HL-60/S4 treated with retinoic acid at 250 ng/mL for 4 days and 3 days (cell line): ENCODE measurements at regions not wholly inside any gene's neighbourhood (a gene's known extent, or its start where the extent isn't known, plus 50 kb on each side); places are given as distances from the start of the nearest gene placed in this dataset.
"Not testable (repeated sequence)": the region's sequence is repeated elsewhere in the genome, so short reads cannot be mapped to it uniquely, and the experiment has no call there.

Source experiments
- in situ Hi-C: fragments of 300-500 bp; cut with MboI; formaldehyde crosslinking; loops from 2 replicates; pipeline ENCODE4 v1.7.0; 2022; ENCODE audit warnings: low sequenced_read_pairs

- in situ Hi-C loops: loop anchor here (10.0 kb wide), 1 partner anchor 216 kb away; no protein-coding TSS in a partner anchor
Observed at GRCh38 chr3:193040836-193041672, 123.4 kb upstream of the MB21D2 start.

- in situ Hi-C loops: loop anchor here (10.0 kb wide), 1 partner anchor 222 kb away; no protein-coding TSS in a partner anchor
Observed at GRCh38 chr3:193046371-193046770, 128.7 kb upstream of the MB21D2 start.

GRCh38 chr3:193047461-193047860, 129.8 kb upstream of the MB21D2 start:
- in situ Hi-C loops: loop anchor here (10.0 kb wide), 1 partner anchor 223 kb away; no protein-coding TSS in a partner anchor

GRCh38 chr3:193048127-193048526, 130.5 kb upstream of the MB21D2 start:
- in situ Hi-C loops: loop anchor here (10.0 kb wide), 1 partner anchor 223 kb away; no protein-coding TSS in a partner anchor

GRCh38 chr3:193049935-193050334, 132.3 kb upstream of the MB21D2 start:
- in situ Hi-C loops: loop anchor here (10.0 kb wide), 1 partner anchor 225 kb away; no protein-coding TSS in a partner anchor

GRCh38 chr3:193051314-193051713, 133.7 kb upstream of the MB21D2 start:
- in situ Hi-C loops: no loop called here

GRCh38 chr3:193052354-193053045, 134.8 kb upstream of the MB21D2 start:
- in situ Hi-C loops: no loop called here

- in situ Hi-C loops: no loop called here
Observed at GRCh38 chr3:193053046-193053435, 135.4 kb upstream of the MB21D2 start.

- in situ Hi-C loops: no loop called here
Observed at GRCh38 chr3:193055352-193055751, 137.7 kb upstream of the MB21D2 start.

- in situ Hi-C loops: no loop called here
Observed at GRCh38 chr3:193057616-193058015, 140.0 kb upstream of the MB21D2 start.

GRCh38 chr3:193060748-193061546, 143.3 kb upstream of the MB21D2 start:
- in situ Hi-C loops: no loop called here

- in situ Hi-C loops: no loop called here
Observed at GRCh38 chr3:193068365-193068764, 150.7 kb upstream of the MB21D2 start.

GRCh38 chr3:193069732-193070131, 152.1 kb upstream of the MB21D2 start:
- in situ Hi-C loops: not testable (repeated sequence)

- in situ Hi-C loops: no loop called here
Observed at GRCh38 chr3:193078996-193079753, 161.5 kb upstream of the MB21D2 start.

- in situ Hi-C loops: no loop called here
Observed at GRCh38 chr3:193080821-193081365, 160.1 kb upstream of the PLAAT1 start.

GRCh38 chr3:193085655-193086054, 155.4 kb upstream of the PLAAT1 start:
- in situ Hi-C loops: no loop called here

- in situ Hi-C loops: no loop called here
Observed at GRCh38 chr3:193086681-193087080, 154.3 kb upstream of the PLAAT1 start.

- in situ Hi-C loops: no loop called here
Observed at GRCh38 chr3:193087336-193087735, 153.7 kb upstream of the PLAAT1 start.

- in situ Hi-C loops: no loop called here
Observed at GRCh38 chr3:193095366-193095765, 145.7 kb upstream of the PLAAT1 start.

- in situ Hi-C loops: no loop called here
Observed at GRCh38 chr3:193096076-193096475, 144.9 kb upstream of the PLAAT1 start.
